Sciatic nerve (tissue), 2 donors: ENCODE measurements at regions not wholly inside any gene's neighbourhood (a gene's known extent, or its start where the extent isn't known, plus 50 kb on each side); places are given as distances from the start of the nearest gene placed in this dataset.
A peak's percentile ranks its signal among the peaks of the same experiment; 100 is the strongest.

Experiments
- ATAC-seq: fragments of 200-7000 bp; cut with Tn5 transposase; one replicate; pipeline ENCODE4 v1.9.1; 2020; ENCODE audit warnings: mild to moderate bottlenecking, moderate library complexity
- DNase-seq: peaks from one replicate; pipeline ENCODE4 v3.0.0-alpha.2; 2020; ENCODE audit warnings: low spot score
- intact Hi-C: fragments of 100-400 bp; cut with DNase I; formaldehyde crosslinking; loops from one replicate; pipeline ENCODE4 v1.14.2; 2022
- donor health status: DM: no; HTN: no; CAD: no.
- donor health status: DM: no; HTN: no; CAD: no.

GRCh38 chr10:28841625-28842024, 164.3 kb downstream of the BAMBI start:
- intact Hi-C loops: no loop called here
- ATAC-seq (no peak), DNase-seq (no peak)

- intact Hi-C loops: no loop called here
- DNase-seq (no peak), ATAC-seq (no peak)
Measured at GRCh38 chr10:28842321-28842720, 165.0 kb downstream of the BAMBI start.

- no peak for DNase-seq
- intact Hi-C loops: no loop called here
- no peak for ATAC-seq
Measured at GRCh38 chr10:28845009-28845682, 167.8 kb downstream of the BAMBI start.

GRCh38 chr10:28849309-28849708, 172.0 kb downstream of the BAMBI start:
- DNase-seq (no peak), ATAC-seq (no peak)
- intact Hi-C loops: no loop called here

- no peak for ATAC-seq
- no peak for DNase-seq
- intact Hi-C loops: no loop called here
Measured at GRCh38 chr10:28849821-28850220, 172.5 kb downstream of the BAMBI start.

- intact Hi-C loops: no loop called here
- ATAC-seq (no peak), DNase-seq (no peak)
Measured at GRCh38 chr10:28850784-28851183, 173.5 kb downstream of the BAMBI start.

- DNase-seq (no peak), ATAC-seq (no peak)
- intact Hi-C loops: no loop called here
Measured at GRCh38 chr10:28853195-28853594, 175.9 kb downstream of the BAMBI start.

GRCh38 chr10:28857164-28857563, 179.8 kb downstream of the BAMBI start:
- intact Hi-C loops: no loop called here
- no peak for DNase-seq
- no peak for ATAC-seq

- intact Hi-C loops: no loop called here
- ATAC-seq (no peak), DNase-seq (no peak)
Measured at GRCh38 chr10:28858646-28859045, 181.3 kb downstream of the BAMBI start.

- no peak for ATAC-seq
- intact Hi-C loops: no loop called here
- no peak for DNase-seq
Measured at GRCh38 chr10:28859791-28860190, 182.5 kb downstream of the BAMBI start.

- intact Hi-C loops: no loop called here
- no peak for DNase-seq
- ATAC-seq: no peak
Measured at GRCh38 chr10:28862219-28862618, 184.9 kb downstream of the BAMBI start.

- DNase-seq: no peak
- ATAC-seq: no peak
- intact Hi-C loops: no loop called here
Measured at GRCh38 chr10:28869606-28870201, 192.4 kb downstream of the BAMBI start.

GRCh38 chr10:28871665-28872064, 194.3 kb downstream of the BAMBI start:
- no peak for DNase-seq
- intact Hi-C loops: no loop called here
- no peak for ATAC-seq

GRCh38 chr10:28872587-28873165, 195.4 kb downstream of the BAMBI start:
- intact Hi-C loops: no loop called here
- DNase-seq (no peak), ATAC-seq (no peak)

GRCh38 chr10:28873540-28873939, 196.2 kb downstream of the BAMBI start:
- intact Hi-C loops: no loop called here
- no peak for ATAC-seq
- DNase-seq: no peak

GRCh38 chr10:28874210-28874609, 196.9 kb downstream of the BAMBI start:
- intact Hi-C loops: no loop called here
- ATAC-seq (no peak), DNase-seq (no peak)

GRCh38 chr10:28875549-28876081, 198.3 kb downstream of the BAMBI start:
- intact Hi-C loops: no loop called here
- ATAC-seq (no peak), DNase-seq (no peak)

GRCh38 chr10:28878236-28878970, 201.1 kb downstream of the BAMBI start:
- ATAC-seq: no peak
- intact Hi-C loops: no loop called here

GRCh38 chr10:28879246-28879645, 201.9 kb downstream of the BAMBI start:
- DNase-seq (no peak), ATAC-seq (peak; percentile 45)
- intact Hi-C loops: no loop called here

More at GRCh38 chr10:28878236-28878970, 201.1 kb downstream of the BAMBI start:
- no peak for DNase-seq
